ENCODE measurements at regions not wholly inside any gene's neighbourhood (a gene's known extent, or its start where the extent isn't known, plus 50 kb on each side); places are given as distances from the start of the nearest gene placed in this dataset.

- H3K9ac ChIP-seq (ENCODE audit: low read length) = no peak overlapping the region
- H3K4me1 ChIP-seq (ENCODE audit: low read length) = no peaks in the 10 kb centered on the region
- no peak overlapping the region for H3K4me2 ChIP-seq (ENCODE audit: low read length)
- peaks cover 37% of the 10 kb centered on the region for H3K27me3 ChIP-seq (ENCODE audit: low read depth, low read length)
- no peaks in the 10 kb centered on the region for H3K36me3 ChIP-seq (replicated peaks; ENCODE audit: low read depth, low read length)
- H3K4me3 ChIP-seq (ENCODE audit: low read length) = no peak overlapping the region
- no peaks in the 10 kb centered on the region for H3K79me2 ChIP-seq (ENCODE audit: low read length)
- H3K9me3 ChIP-seq (ENCODE audit: insufficient read depth, low read length) = no peaks in the 10 kb centered on the region
- H3K27ac ChIP-seq (ENCODE audit: low read length) = no peak overlapping the region
- TF ChIP-seq EZH2phosphoT487 (IDR thresholded peaks at IDR 0.05; ENCODE audit: low read depth) = no peak
- TF ChIP-seq CTCF (IDR thresholded peaks at IDR 0.05; ENCODE audit: low read depth, low read length) = no peak
- no peaks in the 10 kb centered on the region for H4K20me1 ChIP-seq (ENCODE audit: insufficient read depth, low read length)
- no peak overlapping the region for H2AFZ ChIP-seq (ENCODE audit: low read depth, low read length)
Observed at GRCh38 chr20:5369629-5370028, 52.9 kb upstream of the PROKR2 start.

Data from OCI-LY3 (cell line).